Coronary artery (tissue), 2 donors: ENCODE measurements at regions not wholly inside any gene's neighbourhood (a gene's known extent, or its start where the extent isn't known, plus 50 kb on each side); places are given as distances from the start of the nearest gene placed in this dataset.

ENCODE experiments used
- DNase-seq: peaks from one replicate; pipeline ENCODE4 v3.0.0-alpha.2; 2017; ENCODE audit warnings: low spot score
- H3K27ac ChIP-seq, 2 donors: fragments of 200-600 bp; sonication (generic); one replicate each; pipeline ENCODE4 v1.5.1; 2016 to 2019
- H3K4me3 ChIP-seq: fragments of 200-600 bp; sonication (generic); 2 replicates; pipeline ENCODE4 v1.5.1; 2016; ENCODE audit warnings: mild to moderate bottlenecking, moderate library complexity
- TF ChIP-seq, protein P1 (sequence below): fragments of 200-600 bp; sonication (generic); IDR thresholded peaks from one replicate; pipeline ENCODE4 v1.5.1; 2019; ENCODE audit warnings: antibody characterized with exemption

DNA sequence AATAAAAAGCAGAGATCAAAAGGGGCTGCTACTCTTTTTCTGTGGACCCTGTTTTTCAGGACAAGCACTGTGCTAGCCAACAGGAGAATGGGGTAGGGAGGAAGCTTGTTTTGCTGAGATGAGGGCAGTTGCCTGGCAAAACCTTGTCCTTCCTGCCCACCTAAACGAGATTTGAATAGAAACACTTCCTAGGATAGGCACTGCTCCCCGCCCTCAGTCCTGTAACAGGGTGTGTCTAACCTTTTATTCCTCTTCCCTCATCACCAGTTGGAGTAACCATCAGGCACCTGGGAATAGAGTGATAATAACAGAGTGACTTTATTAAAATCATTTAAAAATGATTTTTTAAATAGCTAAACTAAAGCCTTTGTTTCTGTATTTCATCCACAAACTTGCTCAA lies 368.8 kb downstream of the LNPK start:
- TF ChIP-seq, protein P1, sequence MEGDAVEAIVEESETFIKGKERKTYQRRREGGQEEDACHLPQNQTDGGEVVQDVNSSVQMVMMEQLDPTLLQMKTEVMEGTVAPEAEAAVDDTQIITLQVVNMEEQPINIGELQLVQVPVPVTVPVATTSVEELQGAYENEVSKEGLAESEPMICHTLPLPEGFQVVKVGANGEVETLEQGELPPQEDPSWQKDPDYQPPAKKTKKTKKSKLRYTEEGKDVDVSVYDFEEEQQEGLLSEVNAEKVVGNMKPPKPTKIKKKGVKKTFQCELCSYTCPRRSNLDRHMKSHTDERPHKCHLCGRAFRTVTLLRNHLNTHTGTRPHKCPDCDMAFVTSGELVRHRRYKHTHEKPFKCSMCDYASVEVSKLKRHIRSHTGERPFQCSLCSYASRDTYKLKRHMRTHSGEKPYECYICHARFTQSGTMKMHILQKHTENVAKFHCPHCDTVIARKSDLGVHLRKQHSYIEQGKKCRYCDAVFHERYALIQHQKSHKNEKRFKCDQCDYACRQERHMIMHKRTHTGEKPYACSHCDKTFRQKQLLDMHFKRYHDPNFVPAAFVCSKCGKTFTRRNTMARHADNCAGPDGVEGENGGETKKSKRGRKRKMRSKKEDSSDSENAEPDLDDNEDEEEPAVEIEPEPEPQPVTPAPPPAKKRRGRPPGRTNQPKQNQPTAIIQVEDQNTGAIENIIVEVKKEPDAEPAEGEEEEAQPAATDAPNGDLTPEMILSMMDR = no peak
- DNase-seq = no peak
- no peak overlapping the region for H3K27ac ChIP-seq
- no peak overlapping the region for H3K4me3 ChIP-seq

DNA sequence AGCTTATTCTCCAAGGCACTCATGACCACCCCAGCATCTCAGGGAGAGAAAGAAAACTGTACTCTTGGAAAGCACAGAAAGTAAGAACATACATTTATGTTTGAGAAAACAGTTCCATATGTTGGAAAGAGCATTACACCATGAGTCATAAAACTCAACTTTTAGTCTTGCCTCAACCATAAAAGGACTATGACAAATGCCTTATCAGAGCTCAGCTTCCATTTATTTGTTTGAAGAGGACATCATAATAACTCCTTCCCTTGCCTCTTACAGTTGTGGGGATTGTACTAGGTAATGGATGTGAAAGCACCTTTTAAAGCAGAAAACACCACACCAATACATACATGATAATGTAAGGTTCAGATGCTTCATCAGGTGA lies 370.8 kb downstream of the LNPK start:
- Histone ChIP-seq H3K4me3 (no peak overlapping the region), H3K27ac (no peak overlapping the region)
- DNase-seq = no peak
- TF ChIP-seq, protein P1 = no peak

DNA sequence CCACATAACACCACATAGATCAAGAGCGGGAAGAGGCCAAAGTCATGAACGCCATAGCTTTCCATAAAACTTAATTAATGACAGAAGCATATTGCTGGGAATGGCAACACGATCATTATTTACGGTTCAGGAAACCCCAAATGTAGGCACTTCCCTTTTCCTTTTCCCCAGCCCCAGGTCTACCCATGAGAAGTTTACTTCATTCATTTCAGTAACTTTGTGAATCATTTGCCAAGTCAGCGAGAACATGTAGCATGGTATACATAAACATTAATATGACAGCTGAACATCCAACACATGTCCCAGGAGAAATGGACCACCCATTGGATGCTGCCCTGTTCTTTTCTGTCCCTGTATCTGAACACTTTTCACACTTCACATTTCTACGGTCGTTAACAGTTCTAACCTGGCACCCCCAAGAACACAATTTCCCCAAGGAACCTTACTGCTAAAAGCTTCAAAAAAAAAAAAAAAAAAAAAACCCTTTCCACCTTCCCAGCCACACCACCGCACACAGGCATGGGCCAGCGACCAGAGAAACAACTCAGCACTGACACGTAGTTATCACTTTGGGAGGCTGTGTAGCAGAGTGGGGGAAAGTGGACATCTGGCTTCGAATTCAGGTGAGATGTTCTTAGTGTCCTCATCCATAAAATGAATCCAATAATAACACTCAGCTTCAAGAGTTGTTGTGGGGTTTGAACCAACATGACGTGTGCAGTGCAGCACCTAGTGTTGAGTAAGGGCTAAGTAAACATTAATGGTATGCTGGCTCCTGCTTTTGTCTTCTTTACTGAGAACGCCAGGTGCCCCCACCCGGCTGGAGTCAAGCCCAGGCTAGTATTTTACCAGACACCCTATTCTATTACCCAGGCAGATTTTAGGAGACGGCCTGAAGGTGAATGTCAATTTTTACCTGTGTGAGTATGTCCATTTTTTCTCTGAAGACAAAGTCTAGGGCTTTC lies 371.5 kb downstream of the LNPK start:
- no peak overlapping the region for H3K27ac ChIP-seq
- DNase-seq = no peak

DNA sequence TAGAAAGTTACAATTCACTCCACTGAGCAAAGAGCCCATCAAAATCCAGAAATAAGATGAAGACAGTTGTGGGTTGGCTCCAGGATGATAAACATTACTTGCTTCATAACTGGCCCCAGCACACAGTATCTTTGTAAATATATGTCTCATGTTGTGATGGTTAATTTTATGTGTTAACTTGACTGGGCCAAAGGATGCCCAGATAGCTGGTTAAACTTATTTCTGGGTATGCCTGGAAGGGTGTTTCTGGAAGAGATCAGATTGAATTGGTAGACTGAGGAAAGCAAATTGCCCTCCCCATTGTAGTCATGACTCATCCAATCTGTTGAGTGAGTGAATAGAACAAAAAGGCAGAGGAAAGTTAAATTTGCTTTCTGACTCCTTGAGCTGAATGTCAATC lies 373.8 kb downstream of the LNPK start:
- TF ChIP-seq, protein P1 = no peak
- DNase-seq = no peak
- H3K4me3 ChIP-seq = no peak overlapping the region
- H3K27ac ChIP-seq = no peak overlapping the region

More for the DNA sequence above, 371.5 kb downstream of the LNPK start:
- TF ChIP-seq, protein P1 = no peak
- no peak overlapping the region for H3K4me3 ChIP-seq

DNA sequence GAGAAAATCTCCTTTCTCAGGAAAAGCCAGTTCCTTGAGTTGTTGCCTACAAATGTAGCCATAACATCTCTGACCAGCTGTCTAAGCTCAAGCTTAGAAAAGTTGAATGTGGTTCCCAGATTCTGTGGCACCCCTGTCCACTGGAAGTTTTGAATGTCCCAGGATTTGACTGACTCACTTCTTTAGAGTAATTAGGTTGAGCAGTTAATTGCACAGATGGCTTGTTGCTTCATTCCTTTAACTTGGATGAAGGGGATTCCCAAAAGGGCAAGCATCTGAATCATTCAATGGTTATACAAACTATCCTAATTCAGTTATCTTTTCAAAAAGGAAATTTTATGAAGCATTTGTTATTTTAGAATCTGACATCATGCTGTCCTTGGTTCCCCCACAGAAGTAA lies 374.7 kb downstream of the LNPK start:
- Histone ChIP-seq H3K4me3 (no peak overlapping the region), H3K27ac (no peak overlapping the region)
- TF ChIP-seq, protein P1 = no peak
- no peak for DNase-seq

DNA sequence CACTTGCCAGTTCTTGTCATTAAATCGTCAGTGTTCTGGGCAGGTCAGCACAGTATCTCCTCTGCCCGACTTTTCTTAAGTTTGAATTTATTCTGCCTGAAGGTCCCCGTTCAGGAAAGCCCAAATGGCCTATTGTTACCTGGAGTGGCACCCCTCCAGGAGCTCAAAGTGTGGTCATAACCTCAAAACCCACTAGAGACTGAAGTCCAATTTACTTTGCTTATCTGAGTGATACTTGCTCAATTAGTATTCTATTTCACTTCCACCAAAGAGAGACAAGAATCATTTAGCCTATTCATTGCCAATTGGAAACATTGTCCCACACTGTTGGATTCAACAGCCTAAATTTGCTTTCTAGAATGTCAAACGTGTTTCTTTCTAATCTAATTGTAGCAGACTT lies 375.3 kb downstream of the LNPK start:
- TF ChIP-seq, protein P1 = no peak
- no peak overlapping the region for H3K4me3 ChIP-seq
- DNase-seq = no peak
- no peak overlapping the region for H3K27ac ChIP-seq

DNA sequence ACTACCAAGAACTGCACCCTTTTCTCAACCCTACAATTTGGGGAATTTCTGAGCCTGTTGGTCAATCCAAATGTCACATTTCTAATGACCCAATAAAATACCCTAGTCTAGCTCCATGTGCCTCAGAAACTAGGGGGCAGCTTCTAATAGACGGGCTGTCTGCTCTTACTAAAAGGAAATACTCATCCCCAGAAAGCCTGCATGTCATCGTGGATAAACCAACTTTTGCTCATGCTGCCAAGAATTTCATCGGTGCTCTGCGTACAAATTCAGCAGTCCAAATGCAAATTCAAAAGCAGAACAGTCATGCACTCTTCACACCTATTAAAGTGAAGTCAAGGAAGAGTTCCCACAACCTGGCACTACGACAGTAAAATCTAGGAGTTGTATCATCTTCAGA lies 377.3 kb downstream of the LNPK start:
- no peak for DNase-seq
- H3K27ac ChIP-seq = no peak overlapping the region
- TF ChIP-seq, protein P1 = no peak
- no peak overlapping the region for H3K4me3 ChIP-seq
